ENCODE measurements at regions not wholly inside any gene's neighbourhood (a gene's known extent, or its start where the extent isn't known, plus 50 kb on each side); places are given as distances from the start of the nearest gene placed in this dataset.

DNA sequence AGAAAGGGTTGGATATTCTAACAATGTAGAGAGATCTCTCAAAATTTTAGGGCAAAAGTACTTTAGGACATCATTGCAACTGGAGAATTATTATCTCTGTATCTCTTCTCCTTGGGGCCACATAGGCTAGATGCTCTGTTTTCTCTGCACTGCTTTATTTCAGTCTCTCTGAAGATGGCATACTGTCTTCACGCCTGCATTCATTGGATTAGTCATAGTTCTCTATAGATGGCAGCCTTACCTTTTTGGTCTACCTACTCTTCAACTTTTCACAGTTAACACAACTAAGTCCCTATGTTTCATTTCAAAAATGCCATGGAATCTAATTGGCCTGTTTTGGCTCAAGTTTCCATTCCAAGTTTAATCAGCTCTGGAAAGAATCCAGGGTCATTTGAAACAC is 1623.3 kb upstream of the B3GALT2 start:
- Histone ChIP-seq H3K9ac (ENCODE audit: low read depth in 1 of 3, low read length in 3 of 3) (no peak overlapping the region), H3K27me3 (ENCODE audit: control insufficient read depth in 3 of 3, insufficient read depth in 3 of 3, low read length in 3 of 3) (no peaks in the 10 kb centered on the region), H3K36me3 (ENCODE audit: control insufficient read depth in 3 of 3, insufficient read depth in 3 of 3, low read length in 3 of 3) (no peaks in the 10 kb centered on the region), H3K9me3 (ENCODE audit: control insufficient read depth in 3 of 3, low read length in 3 of 3) (no peaks in the 10 kb centered on the region), H3K4me3 (ENCODE audit: low read length in 3 of 3) (no peak overlapping the region), H3K4me1 (ENCODE audit: control insufficient read depth in 3 of 3, insufficient read depth in 3 of 3, low read length in 3 of 3) (peaks cover 0 to 3% (median 0%) of the 10 kb centered on the region in 3 donors), H3K27ac (ENCODE audit: low read depth, low read length) (no peak overlapping the region)

DNA sequence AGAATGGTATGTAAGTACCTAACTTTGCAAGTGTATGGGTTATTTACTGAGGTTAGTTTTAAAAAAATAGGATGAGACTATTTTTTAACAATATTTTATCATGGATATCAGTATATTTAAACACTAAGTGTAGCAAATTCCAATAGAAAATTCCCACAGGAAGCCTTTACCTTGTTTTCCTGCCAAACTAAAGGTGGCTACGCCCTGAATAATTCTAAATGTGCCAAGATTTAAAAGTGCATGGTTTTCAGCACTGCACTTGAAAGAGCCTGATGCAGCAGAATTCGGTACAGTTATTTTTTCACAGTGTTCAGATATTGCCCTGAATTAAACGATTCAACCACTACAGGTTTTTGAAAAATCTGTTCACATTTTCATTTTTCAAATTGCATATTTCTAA is 1622.8 kb upstream of the B3GALT2 start:
- no peaks in the 10 kb centered on the region for H3K9me3 ChIP-seq (ENCODE audit: control insufficient read depth in 3 of 3, low read length in 3 of 3)
- no peak overlapping the region for H3K27ac ChIP-seq (ENCODE audit: low read depth, low read length)

GRCh38 chr1:194807530-194808220 is 1621.3 kb upstream of the B3GALT2 start:
- no peaks in the 10 kb centered on the region for H3K27me3 ChIP-seq (ENCODE audit: control insufficient read depth in 3 of 3, insufficient read depth in 3 of 3, low read length in 3 of 3)

More for the DNA sequence above, 1622.8 kb upstream of the B3GALT2 start:
- no peaks in the 10 kb centered on the region for H3K27me3 ChIP-seq (ENCODE audit: control insufficient read depth in 3 of 3, insufficient read depth in 3 of 3, low read length in 3 of 3)
- H3K4me3 ChIP-seq (ENCODE audit: low read length in 3 of 3), result no peak overlapping the region
- peaks cover 0 to 3% (median 0%) of the 10 kb centered on the region in 3 donors for H3K4me1 ChIP-seq (ENCODE audit: control insufficient read depth in 3 of 3, insufficient read depth in 3 of 3, low read length in 3 of 3)
- no peaks in the 10 kb centered on the region for H3K36me3 ChIP-seq (ENCODE audit: control insufficient read depth in 3 of 3, insufficient read depth in 3 of 3, low read length in 3 of 3)
- no peak overlapping the region for H3K9ac ChIP-seq (ENCODE audit: low read depth in 1 of 3, low read length in 3 of 3)

DNA sequence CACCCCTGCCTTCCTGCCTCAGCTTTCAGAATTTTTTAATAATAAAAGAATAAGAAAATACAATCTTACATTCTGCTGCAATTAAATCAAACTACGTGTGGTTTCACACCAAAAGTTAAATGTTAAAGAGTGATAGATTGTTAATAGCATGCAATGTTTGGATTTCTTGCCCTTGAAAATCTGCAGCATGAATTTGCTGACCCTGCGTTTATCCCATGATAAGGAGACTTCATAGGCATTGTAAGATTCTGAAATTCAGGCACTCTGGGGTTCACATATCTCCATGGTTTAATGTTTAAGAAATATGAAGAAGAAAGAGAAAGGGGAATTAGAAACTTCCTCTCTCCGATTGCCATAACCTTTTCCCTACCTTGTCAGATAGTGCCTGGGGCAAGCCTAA is 1616.2 kb upstream of the B3GALT2 start:
- Histone ChIP-seq H3K27me3 (ENCODE audit: control insufficient read depth in 3 of 3, insufficient read depth in 3 of 3, low read length in 3 of 3) (no peaks in the 10 kb centered on the region), H3K27ac (ENCODE audit: low read depth, low read length) (no peak overlapping the region), H3K4me1 (ENCODE audit: control insufficient read depth in 3 of 3, insufficient read depth in 3 of 3, low read length in 3 of 3) (no peaks in the 10 kb centered on the region), H3K4me3 (ENCODE audit: low read length in 3 of 3) (no peak overlapping the region), H3K9me3 (ENCODE audit: control insufficient read depth in 3 of 3, low read length in 3 of 3) (no peaks in the 10 kb centered on the region), H3K9ac (ENCODE audit: low read depth in 1 of 3, low read length in 3 of 3) (no peak overlapping the region), H3K36me3 (ENCODE audit: control insufficient read depth in 3 of 3, insufficient read depth in 3 of 3, low read length in 3 of 3) (no peaks in the 10 kb centered on the region)

More at GRCh38 chr1:194807530-194808220, 1621.3 kb upstream of the B3GALT2 start:
- H3K4me3 ChIP-seq (ENCODE audit: low read length in 3 of 3), result no peak overlapping the region
- H3K4me1 ChIP-seq (ENCODE audit: control insufficient read depth in 3 of 3, insufficient read depth in 3 of 3, low read length in 3 of 3), result peaks cover 0 to 3% (median 0%) of the 10 kb centered on the region in 3 donors
- H3K36me3 ChIP-seq (ENCODE audit: control insufficient read depth in 3 of 3, insufficient read depth in 3 of 3, low read length in 3 of 3), result no peaks in the 10 kb centered on the region
- H3K27ac ChIP-seq (ENCODE audit: low read depth, low read length), result no peak overlapping the region
- H3K9ac ChIP-seq (ENCODE audit: low read depth in 1 of 3, low read length in 3 of 3), result no peak overlapping the region
- H3K9me3 ChIP-seq (ENCODE audit: control insufficient read depth in 3 of 3, low read length in 3 of 3), result no peaks in the 10 kb centered on the region

GRCh38 chr1:194795917-194796593 is 1609.6 kb upstream of the B3GALT2 start:
- Histone ChIP-seq H3K9ac (ENCODE audit: low read depth in 1 of 3, low read length in 3 of 3) (no peak overlapping the region), H3K36me3 (ENCODE audit: control insufficient read depth in 3 of 3, insufficient read depth in 3 of 3, low read length in 3 of 3) (no peaks in the 10 kb centered on the region)

GRCh38 chr1:194787001-194787400 is 1600.6 kb upstream of the B3GALT2 start:
- Histone ChIP-seq H3K27me3 (ENCODE audit: control insufficient read depth in 3 of 3, insufficient read depth in 3 of 3, low read length in 3 of 3) (no peaks in the 10 kb centered on the region), H3K27ac (ENCODE audit: low read depth, low read length) (no peak overlapping the region), H3K9ac (ENCODE audit: low read depth in 1 of 3, low read length in 3 of 3) (no peak overlapping the region), H3K9me3 (ENCODE audit: control insufficient read depth in 3 of 3, low read length in 3 of 3) (peaks cover 0 to 2% (median 0%) of the 10 kb centered on the region in 3 donors), H3K4me3 (ENCODE audit: low read length in 3 of 3) (no peak overlapping the region), H3K36me3 (ENCODE audit: control insufficient read depth in 3 of 3, insufficient read depth in 3 of 3, low read length in 3 of 3) (no peaks in the 10 kb centered on the region), H3K4me1 (ENCODE audit: control insufficient read depth in 3 of 3, insufficient read depth in 3 of 3, low read length in 3 of 3) (no peaks in the 10 kb centered on the region)

More at GRCh38 chr1:194795917-194796593, 1609.6 kb upstream of the B3GALT2 start:
- Histone ChIP-seq H3K27ac (ENCODE audit: low read depth, low read length) (no peak overlapping the region), H3K9me3 (ENCODE audit: control insufficient read depth in 3 of 3, low read length in 3 of 3) (no peaks in the 10 kb centered on the region), H3K4me1 (ENCODE audit: control insufficient read depth in 3 of 3, insufficient read depth in 3 of 3, low read length in 3 of 3) (no peaks in the 10 kb centered on the region), H3K4me3 (ENCODE audit: low read length in 3 of 3) (no peak overlapping the region), H3K27me3 (ENCODE audit: control insufficient read depth in 3 of 3, insufficient read depth in 3 of 3, low read length in 3 of 3) (no peaks in the 10 kb centered on the region)

DNA sequence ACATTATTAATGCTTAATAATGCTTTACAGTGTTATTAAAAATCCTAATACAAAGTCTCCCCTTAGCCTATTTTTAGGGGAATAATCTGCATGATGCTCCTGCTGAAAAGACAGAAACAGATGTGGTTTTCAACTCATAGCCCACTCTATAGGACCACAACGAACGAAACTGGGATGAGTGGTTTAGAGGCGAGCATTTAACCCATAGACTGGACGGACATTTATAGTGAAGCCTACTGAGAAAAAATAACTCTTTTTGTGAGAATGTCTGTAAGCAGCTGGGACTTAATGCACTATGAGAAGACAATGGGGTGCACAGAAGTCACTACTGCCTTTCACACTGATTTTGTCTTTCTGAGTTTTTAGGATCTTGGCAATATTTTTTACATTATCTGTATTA is 1599.6 kb upstream of the B3GALT2 start:
- Histone ChIP-seq H3K4me3 (ENCODE audit: low read length in 3 of 3) (no peak overlapping the region), H3K36me3 (ENCODE audit: control insufficient read depth in 3 of 3, insufficient read depth in 3 of 3, low read length in 3 of 3) (no peaks in the 10 kb centered on the region)

DNA sequence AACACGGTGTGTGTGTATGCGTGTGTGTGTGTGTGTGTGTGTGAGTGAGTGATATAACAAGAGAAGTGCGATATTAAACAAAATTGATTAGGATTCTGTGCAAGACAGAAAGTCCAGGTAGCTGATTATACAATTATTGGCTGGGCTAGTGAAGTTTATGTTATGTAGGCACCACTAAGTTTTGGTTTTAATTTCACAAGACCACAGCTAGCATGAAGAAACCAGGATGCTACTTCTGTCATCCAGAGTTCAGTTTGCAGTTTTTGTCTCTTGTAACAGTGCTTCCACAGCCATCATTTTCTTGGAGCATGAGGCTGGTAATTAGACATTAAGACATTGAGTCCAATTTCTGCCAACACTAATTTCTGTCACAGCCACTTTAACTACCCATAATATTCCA is 1590.2 kb upstream of the B3GALT2 start:
- Histone ChIP-seq H3K9me3 (ENCODE audit: control insufficient read depth in 3 of 3, low read length in 3 of 3) (peaks cover 0 to 4% (median 0%) of the 10 kb centered on the region in 3 donors), H3K27me3 (ENCODE audit: control insufficient read depth in 3 of 3, insufficient read depth in 3 of 3, low read length in 3 of 3) (no peaks in the 10 kb centered on the region), H3K4me3 (ENCODE audit: low read length in 3 of 3) (no peak overlapping the region), H3K36me3 (ENCODE audit: control insufficient read depth in 3 of 3, insufficient read depth in 3 of 3, low read length in 3 of 3) (no peaks in the 10 kb centered on the region), H3K27ac (ENCODE audit: low read depth, low read length) (no peak overlapping the region), H3K4me1 (ENCODE audit: control insufficient read depth in 3 of 3, insufficient read depth in 3 of 3, low read length in 3 of 3) (no peaks in the 10 kb centered on the region), H3K9ac (ENCODE audit: low read depth in 1 of 3, low read length in 3 of 3) (no peak overlapping the region)

More for the DNA sequence above, 1599.6 kb upstream of the B3GALT2 start:
- Histone ChIP-seq H3K4me1 (ENCODE audit: control insufficient read depth in 3 of 3, insufficient read depth in 3 of 3, low read length in 3 of 3) (no peaks in the 10 kb centered on the region), H3K27ac (ENCODE audit: low read depth, low read length) (no peak overlapping the region), H3K9me3 (ENCODE audit: control insufficient read depth in 3 of 3, low read length in 3 of 3) (peaks cover 0 to 2% (median 0%) of the 10 kb centered on the region in 3 donors), H3K9ac (ENCODE audit: low read depth in 1 of 3, low read length in 3 of 3) (no peak overlapping the region), H3K27me3 (ENCODE audit: control insufficient read depth in 3 of 3, insufficient read depth in 3 of 3, low read length in 3 of 3) (no peaks in the 10 kb centered on the region)

DNA sequence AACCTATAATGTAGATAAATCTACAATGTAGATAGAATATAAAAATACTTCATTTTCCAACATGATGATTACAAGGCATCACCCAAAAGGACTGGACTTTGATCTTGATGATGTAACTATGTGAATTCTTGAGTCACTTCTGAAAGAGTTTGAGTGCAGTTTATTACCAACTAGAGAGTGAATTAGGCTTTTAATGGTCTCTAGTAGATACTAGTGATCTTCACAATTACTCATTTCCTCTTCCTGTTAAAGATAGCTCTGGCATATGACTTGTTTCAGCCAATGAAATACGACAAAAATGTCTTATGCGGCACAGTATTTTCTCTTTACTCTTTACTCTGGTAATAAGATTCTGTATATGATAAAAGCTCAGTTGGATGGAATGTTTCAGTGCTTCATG is 1588.1 kb upstream of the B3GALT2 start:
- H3K36me3 ChIP-seq (ENCODE audit: control insufficient read depth in 3 of 3, insufficient read depth in 3 of 3, low read length in 3 of 3), result no peaks in the 10 kb centered on the region
- H3K9ac ChIP-seq (ENCODE audit: low read depth in 1 of 3, low read length in 3 of 3), result no peak overlapping the region
- H3K4me3 ChIP-seq (ENCODE audit: low read length in 3 of 3), result no peak overlapping the region

GRCh38 chr1:194755241-194755994 is 1569.0 kb upstream of the B3GALT2 start:
- no peak overlapping the region for H3K4me3 ChIP-seq (ENCODE audit: low read length in 3 of 3)
- H3K27ac ChIP-seq (ENCODE audit: low read depth, low read length), result no peak overlapping the region
- H3K9ac ChIP-seq (ENCODE audit: low read depth in 1 of 3, low read length in 3 of 3), result no peak overlapping the region
- no peaks in the 10 kb centered on the region for H3K9me3 ChIP-seq (ENCODE audit: control insufficient read depth in 3 of 3, low read length in 3 of 3)
- H3K36me3 ChIP-seq (ENCODE audit: control insufficient read depth in 3 of 3, insufficient read depth in 3 of 3, low read length in 3 of 3), result no peaks in the 10 kb centered on the region
- no peaks in the 10 kb centered on the region for H3K4me1 ChIP-seq (ENCODE audit: control insufficient read depth in 3 of 3, insufficient read depth in 3 of 3, low read length in 3 of 3)
- no peaks in the 10 kb centered on the region for H3K27me3 ChIP-seq (ENCODE audit: control insufficient read depth in 3 of 3, insufficient read depth in 3 of 3, low read length in 3 of 3)

More for the DNA sequence above, 1588.1 kb upstream of the B3GALT2 start:
- Histone ChIP-seq H3K9me3 (ENCODE audit: control insufficient read depth in 3 of 3, low read length in 3 of 3) (peaks cover 0 to 3% (median 0%) of the 10 kb centered on the region in 3 donors), H3K27me3 (ENCODE audit: control insufficient read depth in 3 of 3, insufficient read depth in 3 of 3, low read length in 3 of 3) (no peaks in the 10 kb centered on the region), H3K4me1 (ENCODE audit: control insufficient read depth in 3 of 3, insufficient read depth in 3 of 3, low read length in 3 of 3) (no peaks in the 10 kb centered on the region), H3K27ac (ENCODE audit: low read depth, low read length) (no peak overlapping the region)
